ENCODE measurements at regions not wholly inside any gene's neighbourhood (a gene's known extent, or its start where the extent isn't known, plus 50 kb on each side); places are given as distances from the start of the nearest gene placed in this dataset.
"Not testable (repeated sequence)": the region's sequence is repeated elsewhere in the genome, so short reads cannot be mapped to it uniquely, and the experiment has no call there.

DNA sequence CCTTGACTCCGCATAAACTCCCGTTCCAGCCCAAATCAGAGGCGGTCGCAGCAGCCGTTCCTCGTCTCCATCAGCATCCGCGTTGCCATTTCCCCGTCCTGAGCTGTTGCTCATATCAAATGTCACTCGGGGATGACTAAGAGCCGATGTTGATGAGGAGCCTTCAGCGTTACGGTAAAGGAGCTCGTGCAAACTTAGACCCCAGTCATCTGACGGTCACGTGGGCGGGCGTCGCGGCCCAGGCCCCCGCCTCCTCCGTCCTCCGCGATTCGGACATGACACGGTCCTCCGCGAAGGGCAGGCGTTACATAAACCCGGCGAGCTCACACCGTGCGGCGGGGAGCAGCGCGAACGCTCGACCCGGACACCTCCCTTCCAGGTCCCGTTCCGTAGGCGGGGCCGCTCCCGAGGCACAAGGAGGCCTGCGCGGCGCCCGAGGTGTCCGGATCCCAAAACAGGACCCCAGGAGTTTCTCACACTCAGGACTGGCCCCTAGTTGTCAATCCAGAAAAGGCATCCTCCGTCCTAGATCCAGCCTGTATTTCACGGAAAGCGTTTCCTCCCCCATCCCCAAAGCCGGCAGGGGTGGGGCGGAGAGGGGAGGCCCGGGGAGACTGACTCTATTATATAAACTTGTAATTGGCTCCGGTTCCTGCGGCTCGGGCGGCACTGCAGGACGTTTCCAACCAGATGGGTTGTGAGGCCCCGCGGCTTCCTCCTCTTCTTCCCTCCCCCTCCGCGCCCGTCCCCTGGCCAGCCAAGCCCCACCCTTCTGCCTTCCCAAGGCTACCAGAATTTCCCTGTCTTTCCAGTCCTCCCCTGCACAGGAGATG lies 100.0 kb upstream of the IGF1R start:
- no peak for TF ChIP-seq CTCF (IDR thresholded peaks at IDR 0.05; ENCODE audit: insufficient read depth, low read depth, low read length, missing control alignments)
- no peak for DNase-seq (ENCODE audit: low read depth)
- no peak overlapping the region for H3K4me3 ChIP-seq (ENCODE audit: low read depth, low read length)

- no peak for TF ChIP-seq CTCF (IDR thresholded peaks at IDR 0.05; ENCODE audit: insufficient read depth, low read depth, low read length, missing control alignments)
- no peak overlapping the region for H3K4me3 ChIP-seq (ENCODE audit: low read depth, low read length)
These were observed 99.3 kb upstream of the IGF1R start for GRCh38 chr15:98549003-98549402.

DNA sequence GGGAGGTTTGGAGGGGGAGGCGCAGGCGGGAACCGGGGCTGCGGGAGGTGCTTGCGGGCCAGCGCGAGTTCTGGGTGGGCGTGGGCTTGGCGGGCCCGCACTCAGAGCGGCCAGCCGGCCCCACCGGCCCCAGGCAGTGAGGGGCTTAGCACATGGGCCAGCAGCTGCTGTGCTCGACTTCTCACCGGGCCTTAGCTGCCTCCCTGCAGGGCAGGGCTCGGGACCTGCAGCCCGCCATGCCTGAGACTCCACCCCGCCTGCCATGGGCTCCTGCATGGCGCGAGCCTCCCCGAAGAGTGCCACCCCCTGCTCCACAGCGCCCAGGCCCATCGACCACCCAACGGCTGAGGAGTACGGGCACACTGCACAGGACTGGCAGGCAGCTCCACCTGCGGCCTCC lies 98.6 kb upstream of the IGF1R start:
- no peak overlapping the region for H3K4me3 ChIP-seq (ENCODE audit: low read depth, low read length)
- DNase-seq (ENCODE audit: low read depth), result no peak
- no peak for TF ChIP-seq CTCF (IDR thresholded peaks at IDR 0.05; ENCODE audit: insufficient read depth, low read depth, low read length, missing control alignments)

More at GRCh38 chr15:98549003-98549402, 99.3 kb upstream of the IGF1R start:
- DNase-seq (ENCODE audit: low read depth), result no peak

DNA sequence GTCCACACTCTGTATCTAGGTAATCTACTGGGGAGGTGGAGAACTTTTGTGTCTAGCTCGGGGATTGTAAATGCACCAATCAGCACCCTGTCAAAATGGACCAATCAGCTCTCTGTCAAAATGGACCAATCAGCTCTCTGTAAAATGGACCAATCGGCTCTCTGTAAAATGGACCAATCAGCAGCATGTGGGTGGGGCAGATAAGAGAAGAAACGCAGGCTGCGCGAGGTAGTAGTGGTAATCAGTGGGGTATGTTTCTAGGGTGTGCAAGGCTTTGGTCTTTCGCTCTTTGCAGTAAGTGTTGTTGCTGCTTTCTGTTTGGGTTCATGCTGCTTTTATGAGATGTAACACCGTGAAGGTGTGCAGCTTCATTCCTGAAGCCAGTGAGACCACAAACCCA lies 98.0 kb upstream of the IGF1R start:
- DNase-seq (ENCODE audit: low read depth); H3K4me3 ChIP-seq (ENCODE audit: low read depth, low read length): not testable (repeated sequence)

DNA sequence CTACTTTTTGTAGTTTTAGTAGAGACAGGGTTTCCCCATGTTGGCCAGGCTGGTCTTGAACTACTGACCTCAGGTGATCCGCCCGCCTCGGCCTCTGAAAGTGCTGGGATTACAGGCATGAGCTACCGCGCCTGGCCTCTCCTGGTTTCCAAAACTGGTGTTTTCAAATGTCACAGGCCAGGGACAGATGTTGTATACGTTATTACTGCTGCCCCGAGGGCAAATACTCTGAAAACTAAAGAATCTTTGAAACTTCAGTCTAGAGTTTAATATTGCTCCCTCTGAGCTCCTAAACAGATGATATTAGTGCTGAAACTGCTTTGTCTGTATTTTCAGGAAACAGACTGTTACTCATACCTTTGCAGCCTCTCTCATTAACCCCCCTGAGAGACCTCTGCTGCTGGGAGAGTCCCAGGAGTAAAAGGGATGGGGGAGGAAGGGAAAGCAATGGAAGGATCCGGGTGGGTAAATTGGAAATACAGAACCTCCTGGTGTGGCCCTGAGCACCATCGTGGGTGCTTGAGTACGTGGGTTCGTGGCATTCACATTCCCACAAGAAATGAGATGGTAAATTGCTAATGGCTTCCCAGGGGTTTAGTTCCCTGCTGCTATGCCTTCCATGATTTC lies 96.3 kb upstream of the IGF1R start:
- H3K4me3 ChIP-seq (ENCODE audit: low read depth, low read length), result no peak overlapping the region
- TF ChIP-seq CTCF (IDR thresholded peaks at IDR 0.05; ENCODE audit: insufficient read depth, low read depth, low read length, missing control alignments), result no peak
- DNase-seq (ENCODE audit: low read depth), result no peak

DNA sequence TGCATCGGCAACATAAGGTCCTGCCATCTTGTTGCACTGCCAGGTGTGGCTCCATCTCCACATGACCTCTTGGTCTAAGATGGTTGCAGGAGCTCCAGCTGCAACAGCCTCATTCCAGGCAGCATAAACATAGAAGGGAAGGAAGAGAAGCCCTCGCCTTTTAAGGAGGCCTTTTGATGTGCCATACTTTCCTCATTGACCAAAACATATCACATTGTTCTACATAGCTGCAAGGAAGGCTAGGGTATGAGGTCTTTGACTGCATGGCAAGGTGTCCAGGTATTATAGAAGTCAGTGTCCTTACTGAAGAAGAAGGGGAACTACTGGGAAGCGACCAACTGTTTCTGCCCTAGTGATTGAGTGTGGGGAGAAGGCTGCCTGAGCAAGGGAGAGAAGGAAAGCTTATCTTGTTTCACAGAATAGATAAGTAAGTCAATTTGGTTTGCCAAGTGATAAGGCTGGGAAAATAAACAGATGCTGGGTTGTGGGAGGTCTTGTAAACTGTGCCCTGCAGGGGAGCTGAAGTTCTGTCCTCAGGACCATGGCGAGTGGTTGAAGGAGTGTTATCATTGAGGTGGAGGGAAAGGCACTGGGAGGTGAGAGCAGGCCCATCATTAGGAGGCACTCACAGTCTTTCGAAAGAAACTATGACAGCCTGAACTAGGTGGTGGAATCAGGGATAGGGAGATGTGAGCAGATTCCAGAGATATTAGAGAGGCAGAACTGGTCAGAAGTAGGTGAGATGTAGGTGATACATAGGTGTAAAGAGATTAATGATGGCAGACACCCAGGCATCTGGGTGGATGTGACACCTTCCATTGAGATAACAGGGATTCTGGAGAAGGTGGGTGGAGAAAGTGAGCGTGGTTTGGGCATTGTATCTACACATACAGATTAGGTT lies 93.8 kb upstream of the IGF1R start:
- H3K4me3 ChIP-seq (ENCODE audit: low read depth, low read length), result no peak overlapping the region
- TF ChIP-seq CTCF (IDR thresholded peaks at IDR 0.05; ENCODE audit: insufficient read depth, low read depth, low read length, missing control alignments), result no peak
- no peak for DNase-seq (ENCODE audit: low read depth)

- no peak for DNase-seq (ENCODE audit: low read depth)
- TF ChIP-seq CTCF (IDR thresholded peaks at IDR 0.05; ENCODE audit: insufficient read depth, low read depth, low read length, missing control alignments), result no peak
- H3K4me3 ChIP-seq (ENCODE audit: low read depth, low read length), result no peak overlapping the region
These were observed 93.2 kb upstream of the IGF1R start for GRCh38 chr15:98555173-98555515.
